ENCODE measurements at regions not wholly inside any gene's neighbourhood (a gene's known extent, or its start where the extent isn't known, plus 50 kb on each side); places are given as distances from the start of the nearest gene placed in this dataset.
A peak's percentile ranks its signal among the peaks of the same experiment; 100 is the strongest.

- Histone ChIP-seq H3K4me1 (ENCODE audit: control insufficient read depth, insufficient read depth, low read length) (no peaks in the 10 kb centered on the region), H3K27ac (ENCODE audit: extremely low read depth, low read depth, low read length) (no peak overlapping the region), H3K36me3 (ENCODE audit: control insufficient read depth in 2 of 2, insufficient read depth in 1 of 2, low read length in 2 of 2) (no peaks in the 10 kb centered on the region), H3K9me3 (ENCODE audit: control insufficient read depth, insufficient read depth, low read depth, low read length) (no peaks in the 10 kb centered on the region), H3K4me3 (ENCODE audit: low read depth, low read length) (no peak overlapping the region)
- CTCF ChIA-PET = no interaction called here
- TF ChIP-seq ZNF184 (tag by site-specific recombination; IDR thresholded peaks at IDR 0.05) (no peak), ZNF223 (tag by site-specific recombination; IDR thresholded peaks at IDR 0.05) (no peak), ZNF768 (tag by site-specific recombination; IDR thresholded peaks at IDR 0.05) (no peak), ZNF426 (tag by site-specific recombination; IDR thresholded peaks at IDR 0.05) (no peak), ZSCAN5A (tag by site-specific recombination; IDR thresholded peaks at IDR 0.05) (no peak), ZNF16 (tag by site-specific recombination; IDR thresholded peaks at IDR 0.05; ENCODE audit: low read depth) (no peak), ZNF785 (tag by site-specific recombination; IDR thresholded peaks at IDR 0.05) (no peak), ZNF398 (tag by site-specific recombination; IDR thresholded peaks at IDR 0.05) (no peak), ZNF514 (tag by site-specific recombination; IDR thresholded peaks at IDR 0.05) (no peak), ZNF214 (tag by site-specific recombination; IDR thresholded peaks at IDR 0.05; ENCODE audit: borderline replicate concordance) (no peak), ZBTB6 (tag by site-specific recombination; IDR thresholded peaks at IDR 0.05) (no peak)
- POLR2A ChIA-PET = no interaction called here
These were observed 1049.9 kb downstream of the REEP3 start for GRCh38 chr10:64571056-64571455.

- ChIA-PET POLR2A (no interaction called here), CTCF (no interaction called here)
- TF ChIP-seq ZNF391 (tag by site-specific recombination; IDR thresholded peaks at IDR 0.05; ENCODE audit: borderline replicate concordance, low read depth) = no peak
- no peak for TF ChIP-seq ZNF324 (tag by site-specific recombination; IDR thresholded peaks at IDR 0.05)
- no peak for TF ChIP-seq ZNF621 (tag by site-specific recombination; IDR thresholded peaks at IDR 0.05)
- TF ChIP-seq ZNF776 (tag by site-specific recombination; IDR thresholded peaks at IDR 0.05; ENCODE audit: borderline replicate concordance) = no peak
- no peak for TF ChIP-seq RBAK (tag by site-specific recombination; IDR thresholded peaks at IDR 0.05)
- Histone ChIP-seq H3K36me3 (ENCODE audit: control insufficient read depth in 2 of 2, insufficient read depth in 1 of 2, low read length in 2 of 2) (no peaks in the 10 kb centered on the region), H3K4me1 (ENCODE audit: control insufficient read depth, insufficient read depth, low read length) (no peaks in the 10 kb centered on the region), H3K4me3 (ENCODE audit: low read depth, low read length) (no peak overlapping the region), H3K9me3 (ENCODE audit: control insufficient read depth, insufficient read depth, low read depth, low read length) (no peaks in the 10 kb centered on the region), H3K27ac (ENCODE audit: extremely low read depth, low read depth, low read length) (no peak overlapping the region)
These were observed 1052.6 kb downstream of the REEP3 start for GRCh38 chr10:64573623-64574325.

GRCh38 chr10:64574371-64574770 lies 1053.2 kb downstream of the REEP3 start:
- Histone ChIP-seq H3K9me3 (ENCODE audit: control insufficient read depth, insufficient read depth, low read depth, low read length) (no peaks in the 10 kb centered on the region), H3K27ac (ENCODE audit: extremely low read depth, low read depth, low read length) (no peak overlapping the region), H3K4me1 (ENCODE audit: control insufficient read depth, insufficient read depth, low read length) (no peaks in the 10 kb centered on the region), H3K4me3 (ENCODE audit: low read depth, low read length) (no peak overlapping the region), H3K36me3 (ENCODE audit: control insufficient read depth in 2 of 2, insufficient read depth in 1 of 2, low read length in 2 of 2) (no peaks in the 10 kb centered on the region)
- TF ChIP-seq ZNF704 (tag by site-specific recombination; IDR thresholded peaks at IDR 0.05) = no peak
- peak; percentile 45; the same call in 1 of the 2 replicates for TF ChIP-seq ZBTB6 (tag by site-specific recombination; IDR thresholded peaks at IDR 0.05)
- no peak for TF ChIP-seq ZNF311 (tag by site-specific recombination; IDR thresholded peaks at IDR 0.05; ENCODE audit: borderline replicate concordance)
- TF ChIP-seq ZNF518A (tag by site-specific recombination; conservative IDR thresholded peaks at IDR 0.05; ENCODE audit: low read depth) = no peak
- POLR2A ChIA-PET = no interaction called here
- CTCF ChIA-PET = no interaction called here
